ENCODE measurements at regions not wholly inside any gene's neighbourhood (a gene's known extent, or its start where the extent isn't known, plus 50 kb on each side); places are given as distances from the start of the nearest gene placed in this dataset.

DNA sequence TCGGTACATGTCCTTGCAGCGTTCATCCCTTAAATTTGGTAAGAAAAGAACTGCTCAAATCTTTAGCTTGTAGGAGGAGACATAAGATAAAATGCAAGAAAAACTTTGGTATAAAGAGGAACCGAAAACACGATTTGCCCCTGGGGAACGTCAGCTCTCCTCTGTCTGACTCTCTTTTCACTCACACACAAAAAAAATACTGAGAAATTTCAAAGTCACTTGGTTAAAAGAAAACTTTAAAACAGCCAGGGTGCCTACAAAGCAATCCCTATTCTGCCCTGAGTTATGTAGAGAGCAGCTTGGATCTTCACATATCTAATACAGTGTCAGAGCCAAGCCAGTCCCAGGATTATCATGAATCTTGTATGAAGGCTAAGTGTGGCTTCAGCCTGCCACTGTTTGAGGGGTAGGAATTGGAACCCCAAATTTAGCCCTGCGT is 248.5 kb upstream of the CXXC4 start:
- intact Hi-C loops (cut with DNase I; ENCODE audit: low total_unique reads) = no loop called here

GRCh38 chr4:104747635-104748034 is 252.9 kb upstream of the CXXC4 start:
- Histone ChIP-seq H3K36me3 (no peaks in the 10 kb centered on the region), H3K27ac (no peak overlapping the region), H3K27me3 (no peaks in the 10 kb centered on the region), H3K9me3 (no peaks in the 10 kb centered on the region), H3K4me3 (no peak overlapping the region), H3K4me1 (peaks cover 0 to 8% (median 0%) of the 10 kb centered on the region in 4 donors)
- no peak for TF ChIP-seq CTCF (IDR thresholded peaks at IDR 0.05)
- intact Hi-C loops (cut with DNase I; ENCODE audit: low total_unique reads) = no loop called here
- DNase-seq = no peak

More for the DNA sequence above, 248.5 kb upstream of the CXXC4 start:
- no peak for TF ChIP-seq CTCF (IDR thresholded peaks at IDR 0.05)
- DNase-seq = no peak
- H3K27me3 ChIP-seq = no peaks in the 10 kb centered on the region
- no peaks in the 10 kb centered on the region for H3K36me3 ChIP-seq
- no peaks in the 10 kb centered on the region for H3K9me3 ChIP-seq
- H3K4me1 ChIP-seq = no peaks in the 10 kb centered on the region
- no peak overlapping the region for H3K4me3 ChIP-seq
- no peak overlapping the region for H3K27ac ChIP-seq

GRCh38 chr4:104749062-104749461 is 254.4 kb upstream of the CXXC4 start:
- Histone ChIP-seq H3K4me3 (no peak overlapping the region), H3K36me3 (no peaks in the 10 kb centered on the region), H3K9me3 (no peaks in the 10 kb centered on the region), H3K4me1 (peaks cover 0 to 12% (median 0%) of the 10 kb centered on the region in 4 donors), H3K27ac (no peak overlapping the region), H3K27me3 (no peaks in the 10 kb centered on the region)
- DNase-seq = no peak
- intact Hi-C loops (cut with DNase I; ENCODE audit: low total_unique reads) = no loop called here
- no peak for TF ChIP-seq CTCF (IDR thresholded peaks at IDR 0.05)

DNA sequence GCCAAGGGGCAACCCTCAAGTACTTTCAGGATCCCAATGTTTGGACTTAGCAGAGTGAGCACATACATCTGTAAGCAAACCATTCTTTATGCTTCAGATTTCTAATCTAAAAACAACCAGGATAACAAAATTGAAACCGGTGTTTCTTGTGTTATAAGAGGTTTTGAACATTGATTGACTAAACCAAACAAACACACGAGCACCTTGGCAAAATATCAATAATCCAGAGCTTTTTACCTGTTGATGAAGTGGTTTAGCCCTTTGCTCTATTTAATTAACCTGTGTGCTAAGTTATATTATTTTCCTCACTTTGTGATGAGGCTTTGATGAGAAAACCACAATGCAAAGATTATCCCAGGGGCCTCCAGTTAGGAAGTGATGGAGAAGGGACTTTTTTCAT is 255.3 kb upstream of the CXXC4 start:
- H3K9me3 ChIP-seq = no peaks in the 10 kb centered on the region
- H3K4me1 ChIP-seq = peaks cover 0 to 12% (median 0%) of the 10 kb centered on the region in 4 donors
- no peak overlapping the region for H3K27ac ChIP-seq
- no peaks in the 10 kb centered on the region for H3K36me3 ChIP-seq
- no peak for DNase-seq
- TF ChIP-seq CTCF (IDR thresholded peaks at IDR 0.05) = no peak
- no peak overlapping the region for H3K4me3 ChIP-seq
- H3K27me3 ChIP-seq = no peaks in the 10 kb centered on the region
- intact Hi-C loops (cut with DNase I; ENCODE audit: low total_unique reads) = no loop called here

DNA sequence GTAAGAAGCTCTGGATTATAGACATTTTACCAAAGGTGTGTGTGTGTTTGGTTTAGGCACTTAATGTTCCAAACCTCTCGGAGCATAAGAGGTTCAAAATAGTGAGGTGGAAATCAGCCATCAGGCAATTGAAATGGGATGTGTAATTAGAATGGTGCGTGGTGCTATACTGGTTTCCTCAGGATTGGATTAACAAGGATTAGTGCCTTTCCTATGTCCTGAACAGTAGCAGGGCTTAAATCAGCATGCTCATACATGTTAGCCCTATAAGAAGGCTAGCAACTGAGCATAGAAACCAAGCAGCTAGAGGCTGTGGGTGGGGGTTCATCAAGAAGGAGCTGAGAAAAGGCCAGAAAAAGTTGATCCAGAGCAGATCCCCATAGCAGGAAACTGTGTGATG is 256.8 kb upstream of the CXXC4 start:
- intact Hi-C loops (cut with DNase I; ENCODE audit: low total_unique reads) = no loop called here

More for the DNA sequence above, 256.8 kb upstream of the CXXC4 start:
- DNase-seq = no peak
- Histone ChIP-seq H3K9me3 (no peaks in the 10 kb centered on the region), H3K4me1 (peaks cover 0 to 12% (median 0%) of the 10 kb centered on the region in 4 donors), H3K27ac (no peak overlapping the region), H3K27me3 (no peaks in the 10 kb centered on the region), H3K4me3 (no peak overlapping the region), H3K36me3 (no peaks in the 10 kb centered on the region)
- TF ChIP-seq CTCF (IDR thresholded peaks at IDR 0.05) = no peak

All from tibial artery (tissue), 4 donors.